ENCODE measurements at regions not wholly inside any gene's neighbourhood (a gene's known extent, or its start where the extent isn't known, plus 50 kb on each side); places are given as distances from the start of the nearest gene placed in this dataset.

DNA sequence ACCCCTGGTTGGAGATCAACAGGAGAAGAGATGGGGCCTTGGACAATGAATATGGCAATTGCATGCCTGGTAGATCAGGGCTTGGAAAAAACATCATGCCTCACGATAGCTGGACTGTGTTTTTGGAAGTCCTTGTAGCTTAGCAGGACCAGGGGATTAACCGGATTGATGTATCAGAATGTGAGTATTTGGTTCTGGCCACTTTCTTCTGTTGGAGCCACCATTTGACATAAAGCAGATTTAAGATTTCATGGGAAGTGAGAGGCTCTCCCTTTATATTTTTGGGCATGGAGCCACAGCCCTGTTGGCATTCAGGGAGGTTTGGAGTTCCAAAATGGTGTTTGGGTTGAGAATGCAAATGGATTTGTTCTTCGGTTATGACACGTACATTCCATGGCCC lies 424.7 kb upstream of the MAF start:
- no peaks in the 10 kb centered on the region; the same call in 1 of the 2 replicates for H3K9me3 Mint-ChIP-seq
- H3K27ac Mint-ChIP-seq = no peak overlapping the region
- no peak for DNase-seq (ENCODE audit: low spot score)
- H3K4me3 Mint-ChIP-seq = no peak overlapping the region
- no peak for ATAC-seq
- H3K36me3 Mint-ChIP-seq = no peaks in the 10 kb centered on the region
- CTCF ChIA-PET = no interaction called here
- H3K27me3 Mint-ChIP-seq (ENCODE audit: low read depth) = no peaks in the 10 kb centered on the region; the same call in 1 of the 2 replicates
- peaks cover 18% of the 10 kb centered on the region for H3K4me1 Mint-ChIP-seq
- TF ChIP-seq, protein P1, sequence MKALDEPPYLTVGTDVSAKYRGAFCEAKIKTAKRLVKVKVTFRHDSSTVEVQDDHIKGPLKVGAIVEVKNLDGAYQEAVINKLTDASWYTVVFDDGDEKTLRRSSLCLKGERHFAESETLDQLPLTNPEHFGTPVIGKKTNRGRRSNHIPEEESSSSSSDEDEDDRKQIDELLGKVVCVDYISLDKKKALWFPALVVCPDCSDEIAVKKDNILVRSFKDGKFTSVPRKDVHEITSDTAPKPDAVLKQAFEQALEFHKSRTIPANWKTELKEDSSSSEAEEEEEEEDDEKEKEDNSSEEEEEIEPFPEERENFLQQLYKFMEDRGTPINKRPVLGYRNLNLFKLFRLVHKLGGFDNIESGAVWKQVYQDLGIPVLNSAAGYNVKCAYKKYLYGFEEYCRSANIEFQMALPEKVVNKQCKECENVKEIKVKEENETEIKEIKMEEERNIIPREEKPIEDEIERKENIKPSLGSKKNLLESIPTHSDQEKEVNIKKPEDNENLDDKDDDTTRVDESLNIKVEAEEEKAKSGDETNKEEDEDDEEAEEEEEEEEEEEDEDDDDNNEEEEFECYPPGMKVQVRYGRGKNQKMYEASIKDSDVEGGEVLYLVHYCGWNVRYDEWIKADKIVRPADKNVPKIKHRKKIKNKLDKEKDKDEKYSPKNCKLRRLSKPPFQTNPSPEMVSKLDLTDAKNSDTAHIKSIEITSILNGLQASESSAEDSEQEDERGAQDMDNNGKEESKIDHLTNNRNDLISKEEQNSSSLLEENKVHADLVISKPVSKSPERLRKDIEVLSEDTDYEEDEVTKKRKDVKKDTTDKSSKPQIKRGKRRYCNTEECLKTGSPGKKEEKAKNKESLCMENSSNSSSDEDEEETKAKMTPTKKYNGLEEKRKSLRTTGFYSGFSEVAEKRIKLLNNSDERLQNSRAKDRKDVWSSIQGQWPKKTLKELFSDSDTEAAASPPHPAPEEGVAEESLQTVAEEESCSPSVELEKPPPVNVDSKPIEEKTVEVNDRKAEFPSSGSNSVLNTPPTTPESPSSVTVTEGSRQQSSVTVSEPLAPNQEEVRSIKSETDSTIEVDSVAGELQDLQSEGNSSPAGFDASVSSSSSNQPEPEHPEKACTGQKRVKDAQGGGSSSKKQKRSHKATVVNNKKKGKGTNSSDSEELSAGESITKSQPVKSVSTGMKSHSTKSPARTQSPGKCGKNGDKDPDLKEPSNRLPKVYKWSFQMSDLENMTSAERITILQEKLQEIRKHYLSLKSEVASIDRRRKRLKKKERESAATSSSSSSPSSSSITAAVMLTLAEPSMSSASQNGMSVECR (CRISPR knock-in tag; IDR thresholded peaks at IDR 0.05; ENCODE audit: borderline replicate concordance) = no peak
- TF ChIP-seq, protein P2, sequence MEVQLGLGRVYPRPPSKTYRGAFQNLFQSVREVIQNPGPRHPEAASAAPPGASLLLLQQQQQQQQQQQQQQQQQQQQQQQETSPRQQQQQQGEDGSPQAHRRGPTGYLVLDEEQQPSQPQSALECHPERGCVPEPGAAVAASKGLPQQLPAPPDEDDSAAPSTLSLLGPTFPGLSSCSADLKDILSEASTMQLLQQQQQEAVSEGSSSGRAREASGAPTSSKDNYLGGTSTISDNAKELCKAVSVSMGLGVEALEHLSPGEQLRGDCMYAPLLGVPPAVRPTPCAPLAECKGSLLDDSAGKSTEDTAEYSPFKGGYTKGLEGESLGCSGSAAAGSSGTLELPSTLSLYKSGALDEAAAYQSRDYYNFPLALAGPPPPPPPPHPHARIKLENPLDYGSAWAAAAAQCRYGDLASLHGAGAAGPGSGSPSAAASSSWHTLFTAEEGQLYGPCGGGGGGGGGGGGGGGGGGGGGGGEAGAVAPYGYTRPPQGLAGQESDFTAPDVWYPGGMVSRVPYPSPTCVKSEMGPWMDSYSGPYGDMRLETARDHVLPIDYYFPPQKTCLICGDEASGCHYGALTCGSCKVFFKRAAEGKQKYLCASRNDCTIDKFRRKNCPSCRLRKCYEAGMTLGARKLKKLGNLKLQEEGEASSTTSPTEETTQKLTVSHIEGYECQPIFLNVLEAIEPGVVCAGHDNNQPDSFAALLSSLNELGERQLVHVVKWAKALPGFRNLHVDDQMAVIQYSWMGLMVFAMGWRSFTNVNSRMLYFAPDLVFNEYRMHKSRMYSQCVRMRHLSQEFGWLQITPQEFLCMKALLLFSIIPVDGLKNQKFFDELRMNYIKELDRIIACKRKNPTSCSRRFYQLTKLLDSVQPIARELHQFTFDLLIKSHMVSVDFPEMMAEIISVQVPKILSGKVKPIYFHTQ (CRISPR knock-in tag; IDR thresholded peaks at IDR 0.05) = no peak
- TF ChIP-seq ZNF121 (CRISPR knock-in tag; IDR thresholded peaks at IDR 0.05) = no peak
- TF ChIP-seq ZNF671 (CRISPR knock-in tag; IDR thresholded peaks at IDR 0.05) = no peak
- TF ChIP-seq NR3C1 (CRISPR knock-in tag; conservative IDR thresholded peaks at IDR 0.05; ENCODE audit: low read depth) = no peak
- TF ChIP-seq NFE2L1 (CRISPR knock-in tag; IDR thresholded peaks at IDR 0.05) = no peak
- TF ChIP-seq, protein P3, sequence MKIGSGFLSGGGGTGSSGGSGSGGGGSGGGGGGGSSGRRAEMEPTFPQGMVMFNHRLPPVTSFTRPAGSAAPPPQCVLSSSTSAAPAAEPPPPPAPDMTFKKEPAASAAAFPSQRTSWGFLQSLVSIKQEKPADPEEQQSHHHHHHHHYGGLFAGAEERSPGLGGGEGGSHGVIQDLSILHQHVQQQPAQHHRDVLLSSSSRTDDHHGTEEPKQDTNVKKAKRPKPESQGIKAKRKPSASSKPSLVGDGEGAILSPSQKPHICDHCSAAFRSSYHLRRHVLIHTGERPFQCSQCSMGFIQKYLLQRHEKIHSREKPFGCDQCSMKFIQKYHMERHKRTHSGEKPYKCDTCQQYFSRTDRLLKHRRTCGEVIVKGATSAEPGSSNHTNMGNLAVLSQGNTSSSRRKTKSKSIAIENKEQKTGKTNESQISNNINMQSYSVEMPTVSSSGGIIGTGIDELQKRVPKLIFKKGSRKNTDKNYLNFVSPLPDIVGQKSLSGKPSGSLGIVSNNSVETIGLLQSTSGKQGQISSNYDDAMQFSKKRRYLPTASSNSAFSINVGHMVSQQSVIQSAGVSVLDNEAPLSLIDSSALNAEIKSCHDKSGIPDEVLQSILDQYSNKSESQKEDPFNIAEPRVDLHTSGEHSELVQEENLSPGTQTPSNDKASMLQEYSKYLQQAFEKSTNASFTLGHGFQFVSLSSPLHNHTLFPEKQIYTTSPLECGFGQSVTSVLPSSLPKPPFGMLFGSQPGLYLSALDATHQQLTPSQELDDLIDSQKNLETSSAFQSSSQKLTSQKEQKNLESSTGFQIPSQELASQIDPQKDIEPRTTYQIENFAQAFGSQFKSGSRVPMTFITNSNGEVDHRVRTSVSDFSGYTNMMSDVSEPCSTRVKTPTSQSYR (CRISPR knock-in tag; IDR thresholded peaks at IDR 0.05) = no peak
- TF ChIP-seq, protein P4, sequence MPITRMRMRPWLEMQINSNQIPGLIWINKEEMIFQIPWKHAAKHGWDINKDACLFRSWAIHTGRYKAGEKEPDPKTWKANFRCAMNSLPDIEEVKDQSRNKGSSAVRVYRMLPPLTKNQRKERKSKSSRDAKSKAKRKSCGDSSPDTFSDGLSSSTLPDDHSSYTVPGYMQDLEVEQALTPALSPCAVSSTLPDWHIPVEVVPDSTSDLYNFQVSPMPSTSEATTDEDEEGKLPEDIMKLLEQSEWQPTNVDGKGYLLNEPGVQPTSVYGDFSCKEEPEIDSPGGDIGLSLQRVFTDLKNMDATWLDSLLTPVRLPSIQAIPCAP (CRISPR knock-in tag; IDR thresholded peaks at IDR 0.05) = no peak
- TF ChIP-seq CREB1 (CRISPR knock-in tag; IDR thresholded peaks at IDR 0.05) = no peak
- TF ChIP-seq TCF7 (CRISPR knock-in tag; IDR thresholded peaks at IDR 0.05; ENCODE audit: low read depth) = no peak
- TF ChIP-seq TEAD4 (CRISPR knock-in tag; IDR thresholded peaks at IDR 0.05) = no peak
- TF ChIP-seq ZNF263 (CRISPR knock-in tag; IDR thresholded peaks at IDR 0.05; ENCODE audit: low read depth) = no peak
- no peak for TF ChIP-seq PRRX2 (CRISPR knock-in tag; IDR thresholded peaks at IDR 0.05)
- TF ChIP-seq SMAD3 (CRISPR knock-in tag; IDR thresholded peaks at IDR 0.05; ENCODE audit: borderline replicate concordance) = no peak
- POLR2A ChIA-PET = no interaction called here

DNA sequence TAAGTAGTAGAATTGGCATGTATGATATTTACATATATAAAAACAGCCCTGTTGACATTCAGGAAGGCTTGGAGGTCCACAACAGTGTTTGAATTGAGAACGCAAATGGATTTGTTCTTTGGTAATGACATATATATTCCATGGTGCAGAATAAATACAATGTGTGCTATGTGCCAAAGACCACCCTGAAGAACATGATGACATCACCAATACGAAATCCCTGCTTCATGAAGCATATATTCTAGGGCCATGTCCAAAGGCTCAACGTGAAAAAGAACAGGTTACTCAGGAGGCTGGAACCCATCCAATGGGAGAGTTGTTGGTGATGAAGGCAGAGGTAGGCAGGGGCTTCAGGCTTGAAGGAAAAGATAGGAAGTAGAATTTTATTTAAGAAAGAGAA lies 423.9 kb upstream of the MAF start:
- TF ChIP-seq KAT7 (CRISPR knock-in tag; IDR thresholded peaks at IDR 0.05; ENCODE audit: borderline replicate concordance) (no peak), NFATC4 (CRISPR knock-in tag; IDR thresholded peaks at IDR 0.05) (no peak), NFYB (CRISPR knock-in tag; conservative IDR thresholded peaks at IDR 0.05; ENCODE audit: low read depth) (no peak), EMX1 (CRISPR knock-in tag; IDR thresholded peaks at IDR 0.05) (no peak)
- TF ChIP-seq, protein P5, sequence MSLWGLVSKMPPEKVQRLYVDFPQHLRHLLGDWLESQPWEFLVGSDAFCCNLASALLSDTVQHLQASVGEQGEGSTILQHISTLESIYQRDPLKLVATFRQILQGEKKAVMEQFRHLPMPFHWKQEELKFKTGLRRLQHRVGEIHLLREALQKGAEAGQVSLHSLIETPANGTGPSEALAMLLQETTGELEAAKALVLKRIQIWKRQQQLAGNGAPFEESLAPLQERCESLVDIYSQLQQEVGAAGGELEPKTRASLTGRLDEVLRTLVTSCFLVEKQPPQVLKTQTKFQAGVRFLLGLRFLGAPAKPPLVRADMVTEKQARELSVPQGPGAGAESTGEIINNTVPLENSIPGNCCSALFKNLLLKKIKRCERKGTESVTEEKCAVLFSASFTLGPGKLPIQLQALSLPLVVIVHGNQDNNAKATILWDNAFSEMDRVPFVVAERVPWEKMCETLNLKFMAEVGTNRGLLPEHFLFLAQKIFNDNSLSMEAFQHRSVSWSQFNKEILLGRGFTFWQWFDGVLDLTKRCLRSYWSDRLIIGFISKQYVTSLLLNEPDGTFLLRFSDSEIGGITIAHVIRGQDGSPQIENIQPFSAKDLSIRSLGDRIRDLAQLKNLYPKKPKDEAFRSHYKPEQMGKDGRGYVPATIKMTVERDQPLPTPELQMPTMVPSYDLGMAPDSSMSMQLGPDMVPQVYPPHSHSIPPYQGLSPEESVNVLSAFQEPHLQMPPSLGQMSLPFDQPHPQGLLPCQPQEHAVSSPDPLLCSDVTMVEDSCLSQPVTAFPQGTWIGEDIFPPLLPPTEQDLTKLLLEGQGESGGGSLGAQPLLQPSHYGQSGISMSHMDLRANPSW (CRISPR knock-in tag; conservative IDR thresholded peaks at IDR 0.05; ENCODE audit: low read depth) = no peak
- H3K27ac Mint-ChIP-seq = no peak overlapping the region
- H3K36me3 Mint-ChIP-seq = no peaks in the 10 kb centered on the region
- no peak overlapping the region for H3K4me3 Mint-ChIP-seq
- ChIA-PET POLR2A (no interaction called here), CTCF (no interaction called here)
- H3K27me3 Mint-ChIP-seq (ENCODE audit: low read depth) = no peaks in the 10 kb centered on the region; the same call in 1 of the 2 replicates
- DNase-seq (ENCODE audit: low spot score) (no peak), ATAC-seq (no peak)
- H3K9me3 Mint-ChIP-seq = peaks cover 3% of the 10 kb centered on the region; the same call in 1 of the 2 replicates
- H3K4me1 Mint-ChIP-seq = peaks cover 12% of the 10 kb centered on the region

Measured in WTC11 (cell line).